ENCODE measurements at regions not wholly inside any gene's neighbourhood (a gene's known extent, or its start where the extent isn't known, plus 50 kb on each side); places are given as distances from the start of the nearest gene placed in this dataset.

DNA sequence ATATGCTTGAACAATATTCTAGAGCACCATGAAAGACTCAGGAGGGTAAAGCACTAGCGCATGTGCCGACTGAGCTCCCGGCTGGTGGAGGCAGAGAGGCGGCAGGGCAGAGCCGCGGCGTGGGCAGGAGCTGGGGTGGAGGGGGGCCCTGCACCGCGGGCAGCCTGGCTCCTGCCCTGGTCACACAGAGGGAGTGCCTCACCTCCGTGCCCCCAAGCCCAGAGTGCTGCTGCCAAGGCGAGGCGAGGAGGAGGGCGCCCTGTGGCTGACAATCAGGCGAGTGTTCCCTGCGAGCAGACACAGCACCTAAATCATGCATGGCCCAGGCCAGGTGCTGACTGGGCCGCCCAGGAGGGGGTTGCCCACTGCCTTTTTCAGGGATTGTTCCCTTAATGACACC is 105.8 kb upstream of the TNRC6C start:
- no peak for TF ChIP-seq ZNF211 (tag by site-specific recombination; IDR thresholded peaks at IDR 0.05; ENCODE audit: low read depth)
- no peak for TF ChIP-seq ZNF404 (tag by site-specific recombination; IDR thresholded peaks at IDR 0.05)
- TF ChIP-seq, protein P1, sequence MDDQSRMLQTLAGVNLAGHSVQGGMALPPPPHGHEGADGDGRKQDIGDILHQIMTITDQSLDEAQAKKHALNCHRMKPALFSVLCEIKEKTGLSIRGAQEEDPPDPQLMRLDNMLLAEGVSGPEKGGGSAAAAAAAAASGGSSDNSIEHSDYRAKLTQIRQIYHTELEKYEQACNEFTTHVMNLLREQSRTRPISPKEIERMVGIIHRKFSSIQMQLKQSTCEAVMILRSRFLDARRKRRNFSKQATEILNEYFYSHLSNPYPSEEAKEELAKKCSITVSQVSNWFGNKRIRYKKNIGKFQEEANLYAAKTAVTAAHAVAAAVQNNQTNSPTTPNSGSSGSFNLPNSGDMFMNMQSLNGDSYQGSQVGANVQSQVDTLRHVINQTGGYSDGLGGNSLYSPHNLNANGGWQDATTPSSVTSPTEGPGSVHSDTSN (CRISPR knock-in tag; IDR thresholded peaks at IDR 0.05) = no peak
- TF ChIP-seq, protein P2, sequence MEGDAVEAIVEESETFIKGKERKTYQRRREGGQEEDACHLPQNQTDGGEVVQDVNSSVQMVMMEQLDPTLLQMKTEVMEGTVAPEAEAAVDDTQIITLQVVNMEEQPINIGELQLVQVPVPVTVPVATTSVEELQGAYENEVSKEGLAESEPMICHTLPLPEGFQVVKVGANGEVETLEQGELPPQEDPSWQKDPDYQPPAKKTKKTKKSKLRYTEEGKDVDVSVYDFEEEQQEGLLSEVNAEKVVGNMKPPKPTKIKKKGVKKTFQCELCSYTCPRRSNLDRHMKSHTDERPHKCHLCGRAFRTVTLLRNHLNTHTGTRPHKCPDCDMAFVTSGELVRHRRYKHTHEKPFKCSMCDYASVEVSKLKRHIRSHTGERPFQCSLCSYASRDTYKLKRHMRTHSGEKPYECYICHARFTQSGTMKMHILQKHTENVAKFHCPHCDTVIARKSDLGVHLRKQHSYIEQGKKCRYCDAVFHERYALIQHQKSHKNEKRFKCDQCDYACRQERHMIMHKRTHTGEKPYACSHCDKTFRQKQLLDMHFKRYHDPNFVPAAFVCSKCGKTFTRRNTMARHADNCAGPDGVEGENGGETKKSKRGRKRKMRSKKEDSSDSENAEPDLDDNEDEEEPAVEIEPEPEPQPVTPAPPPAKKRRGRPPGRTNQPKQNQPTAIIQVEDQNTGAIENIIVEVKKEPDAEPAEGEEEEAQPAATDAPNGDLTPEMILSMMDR (tag by site-specific recombination; IDR thresholded peaks at IDR 0.05) = no peak
- no peak for TF ChIP-seq SETDB1 (IDR thresholded peaks at IDR 0.05; ENCODE audit: insufficient read length, low read length)
- no peak for TF ChIP-seq ZNF664 (tag by site-specific recombination; IDR thresholded peaks at IDR 0.05)
- TF ChIP-seq KLF1 (tag by site-specific recombination; IDR thresholded peaks at IDR 0.05) = no peak
- no peak for TF ChIP-seq ZNF274 (IDR thresholded peaks at IDR 0.05; ENCODE audit: low read length)
- TF ChIP-seq ZNF274 (tag by site-specific recombination; IDR thresholded peaks at IDR 0.05; ENCODE audit: borderline replicate concordance) = no peak
- no peak for TF ChIP-seq SALL2 (tag by site-specific recombination; IDR thresholded peaks at IDR 0.05; ENCODE audit: borderline replicate concordance)
- TF ChIP-seq PRDM1 (tag by site-specific recombination; IDR thresholded peaks at IDR 0.05) = no peak
